BE2C (cell line): ENCODE measurements at regions not wholly inside any gene's neighbourhood (a gene's known extent, or its start where the extent isn't known, plus 50 kb on each side); places are given as distances from the start of the nearest gene placed in this dataset.

Experiments used
- DNase-seq: peaks from one replicate; pipeline ENCODE4 v3.0.0-alpha.2; 2020
- H3K27me3 ChIP-seq: fragments of 250-450 bp; sonication (Bioruptor Pico); 2 replicates; pipeline ENCODE4 v1.5.1; 2020; ENCODE audit warnings: mild to moderate bottlenecking
- H3K36me3 ChIP-seq: fragments of 250-450 bp; sonication (Bioruptor Pico); 2 replicates; pipeline ENCODE4 v1.5.1; 2020; ENCODE audit warnings: mild to moderate bottlenecking
- H3K4me1 ChIP-seq: fragments of 250-450 bp; sonication (Bioruptor Pico); 2 replicates; pipeline ENCODE4 v1.5.1; 2020
- H3K4me3 ChIP-seq: 2 replicates; pipeline ENCODE4 v1.5.1; 2011; ENCODE audit warnings: low read depth, low read length
- H3K9me3 ChIP-seq: fragments of 250-450 bp; sonication (Bioruptor Pico); 2 replicates; pipeline ENCODE4 v1.5.1; 2020
- CTCF ChIP-seq: IDR thresholded peaks from 2 replicates; pipeline ENCODE4 v1.5.1; 2012; ENCODE audit warnings: mild to moderate bottlenecking, low read depth, low read length

DNA sequence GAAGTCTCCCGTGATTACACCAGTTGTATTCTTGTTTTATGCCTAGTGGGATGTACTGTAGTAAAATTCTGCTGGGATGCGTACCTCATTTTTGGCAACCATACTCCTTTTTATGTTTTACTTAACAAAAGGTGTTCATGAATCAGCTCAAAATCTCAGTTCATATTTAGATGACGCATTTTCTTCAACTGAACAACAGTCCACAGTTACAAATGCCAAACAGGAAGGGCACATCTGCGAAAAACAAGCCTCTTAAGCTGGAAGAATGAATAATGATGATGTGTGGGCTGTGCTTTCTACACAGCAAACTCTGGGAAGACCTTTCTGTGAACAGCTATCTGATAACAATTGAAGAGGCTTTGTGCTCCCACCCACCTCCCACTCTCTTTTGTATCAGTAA lies 68.4 kb upstream of the NRBF2 start:
- no peaks in the 10 kb centered on the region for H3K36me3 ChIP-seq
- no peak for DNase-seq
- H3K9me3 ChIP-seq = no peaks in the 10 kb centered on the region
- no peaks in the 10 kb centered on the region for H3K4me1 ChIP-seq
- H3K4me3 ChIP-seq = no peak overlapping the region
- peaks cover 18% of the 10 kb centered on the region for H3K27me3 ChIP-seq
- no peak for TF ChIP-seq CTCF

DNA sequence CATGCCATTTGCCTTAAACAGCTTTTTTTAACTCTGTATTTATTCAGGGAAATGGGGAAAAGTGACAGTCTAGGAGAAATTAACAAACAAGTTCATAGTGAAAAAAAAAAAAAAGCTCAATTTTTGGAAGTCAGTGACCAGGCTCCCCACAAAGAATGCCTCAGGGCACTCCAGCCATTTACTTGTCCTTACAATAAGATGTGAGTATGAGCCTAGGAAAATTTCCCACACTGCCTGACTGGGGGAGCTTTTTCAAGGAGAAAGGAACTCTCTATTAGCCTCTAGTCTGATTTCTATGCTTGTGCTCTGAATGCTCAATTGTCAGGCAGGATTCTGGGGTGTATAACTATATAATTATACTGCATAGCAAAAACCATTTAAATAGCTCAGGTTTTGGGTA lies 74.9 kb upstream of the NRBF2 start:
- Histone ChIP-seq H3K9me3 (no peaks in the 10 kb centered on the region), H3K36me3 (no peaks in the 10 kb centered on the region), H3K4me1 (no peaks in the 10 kb centered on the region), H3K4me3 (no peak overlapping the region), H3K27me3 (peaks cover under 1% of the 10 kb centered on the region; the same call in 1 of the 2 replicates)
- no peak for DNase-seq
- TF ChIP-seq CTCF = no peak

GRCh38 chr10:63057509-63057908 lies 75.6 kb upstream of the NRBF2 start:
- Histone ChIP-seq H3K4me1 (no peaks in the 10 kb centered on the region), H3K36me3 (no peaks in the 10 kb centered on the region), H3K4me3 (no peak overlapping the region), H3K9me3 (no peaks in the 10 kb centered on the region), H3K27me3 (peaks cover 4% of the 10 kb centered on the region; the same call in 1 of the 2 replicates)
- DNase-seq = no peak
- TF ChIP-seq CTCF = no peak

DNA sequence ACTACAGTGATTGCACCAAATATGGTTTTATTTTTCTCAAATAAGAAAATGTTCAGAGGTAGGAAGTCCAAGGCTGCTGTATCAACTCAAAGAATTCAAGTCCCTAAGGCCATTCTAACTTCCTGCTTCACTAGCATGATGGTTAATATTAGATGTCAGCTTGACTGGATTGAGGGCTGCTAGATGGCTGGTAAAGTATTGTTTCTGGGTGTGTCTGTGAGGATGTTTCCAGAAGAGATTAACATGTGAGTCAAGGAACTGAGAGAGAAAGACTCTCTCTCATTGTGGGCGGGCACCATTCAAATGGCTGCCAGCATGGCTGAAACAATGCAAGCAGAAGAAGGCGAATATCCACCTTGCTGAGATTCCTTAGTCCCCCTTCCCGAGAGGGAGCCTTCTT lies 77.4 kb upstream of the NRBF2 start:
- Histone ChIP-seq H3K9me3 (no peaks in the 10 kb centered on the region), H3K36me3 (no peaks in the 10 kb centered on the region), H3K4me3 (no peak overlapping the region), H3K27me3 (peaks cover 4% of the 10 kb centered on the region; the same call in 1 of the 2 replicates), H3K4me1 (no peaks in the 10 kb centered on the region)
- no peak for DNase-seq
- no peak for TF ChIP-seq CTCF

DNA sequence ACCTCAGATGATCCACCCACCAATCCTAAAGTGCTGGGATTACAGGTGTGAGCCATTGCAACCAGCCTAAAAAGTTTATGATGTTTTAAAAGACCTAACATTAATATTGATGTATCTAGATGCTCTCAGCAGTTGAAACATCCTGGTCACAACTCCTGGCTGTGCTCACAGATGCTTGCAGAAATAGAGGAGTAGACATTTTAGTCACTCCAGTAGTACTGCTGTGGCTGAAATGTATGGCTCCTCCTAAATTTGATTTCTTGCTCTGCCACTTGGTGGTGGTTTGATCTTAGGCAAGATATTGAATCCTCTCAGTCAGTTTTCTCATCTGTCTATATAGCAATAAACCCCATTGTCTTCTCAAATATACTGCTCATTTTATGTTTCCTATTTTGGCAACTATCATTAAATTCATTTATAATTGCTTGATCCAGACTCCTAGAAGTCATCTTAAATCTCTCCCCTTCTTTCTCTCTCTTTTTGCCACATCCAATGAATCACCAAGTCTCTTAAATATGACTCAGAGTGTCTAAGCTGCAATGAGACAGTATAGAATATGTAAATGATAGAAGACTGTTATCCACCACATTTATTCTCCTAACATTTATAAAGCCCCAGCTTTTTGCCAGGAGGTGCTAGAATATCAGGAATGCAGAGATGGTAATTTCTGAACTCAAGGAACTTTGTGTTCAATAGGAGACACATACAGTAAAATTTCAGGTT lies 78.1 kb upstream of the NRBF2 start:
- DNase-seq = no peak
- no peak overlapping the region for H3K4me3 ChIP-seq
- H3K4me1 ChIP-seq = no peaks in the 10 kb centered on the region
- H3K9me3 ChIP-seq = no peaks in the 10 kb centered on the region
- no peak for TF ChIP-seq CTCF
- H3K27me3 ChIP-seq = peaks cover 4% of the 10 kb centered on the region; the same call in 1 of the 2 replicates
- no peaks in the 10 kb centered on the region for H3K36me3 ChIP-seq

- Histone ChIP-seq H3K4me1 (no peaks in the 10 kb centered on the region), H3K27me3 (peaks cover 6% of the 10 kb centered on the region; the same call in 1 of the 2 replicates), H3K36me3 (no peaks in the 10 kb centered on the region), H3K4me3 (no peak overlapping the region), H3K9me3 (no peaks in the 10 kb centered on the region)
- no peak for TF ChIP-seq CTCF
- DNase-seq = no peak
Observed at GRCh38 chr10:63052083-63052482, 81.0 kb upstream of the NRBF2 start.
